SK-N-MC (cell line): ENCODE measurements at regions not wholly inside any gene's neighbourhood (a gene's known extent, or its start where the extent isn't known, plus 50 kb on each side); places are given as distances from the start of the nearest gene placed in this dataset.

Experiments used
- DNase-seq: peaks from one replicate; pipeline ENCODE4 v3.0.0-alpha.2; 2011; ENCODE audit warnings: low read depth, low spot score
- H3K27ac ChIP-seq: fragments of 200-600 bp; sonication (generic); 2 replicates; pipeline ENCODE4 v1.5.1; 2016; ENCODE audit warnings: mixed run types
- H3K36me3 ChIP-seq: fragments of 200-600 bp; sonication (generic); 2 replicates; pipeline ENCODE4 v1.6.1; 2017; ENCODE audit warnings: antibody characterized with exemption, low read length, mixed read lengths; ENCODE audit not compliant: insufficient read depth
- H3K4me3 ChIP-seq: fragments of 200-600 bp; sonication (generic); 2 replicates; pipeline ENCODE4 v1.5.1; 2016
- H3K9ac ChIP-seq: fragments of 200-600 bp; sonication (generic); 2 replicates; pipeline ENCODE4 v1.8.0; 2017; ENCODE audit warnings: mixed run types, mixed read lengths; ENCODE audit not compliant: insufficient read length
- H3K9me3 ChIP-seq: fragments of 200-600 bp; sonication (generic); 2 replicates; pipeline ENCODE4 v1.6.1; 2017; ENCODE audit warnings: low read depth, mild to moderate bottlenecking, antibody characterized with exemption, low read length, moderate library complexity, mixed read lengths
- EZH2 ChIP-seq: fragments of 200-600 bp; sonication (generic); IDR thresholded peaks from one replicate; pipeline ENCODE4 v1.6.1; 2017; ENCODE audit warnings: antibody characterized with exemption
- FOXP2 ChIP-seq: optimal IDR thresholded peaks from 2 replicates; pipeline ENCODE3; 2011; ENCODE audit warnings: mild to moderate bottlenecking, moderate library complexity; ENCODE audit not compliant: insufficient read depth; ENCODE audit errors: extremely low read length, control extremely low read depth
- POLR2AphosphoS5 ChIP-seq: IDR thresholded peaks from 2 replicates; pipeline ENCODE4 v1.6.1; 2012; ENCODE audit warnings: mild to moderate bottlenecking, low read depth, low read length, borderline replicate concordance

- no peak for DNase-seq
- TF ChIP-seq EZH2 (no peak), POLR2AphosphoS5 (no peak), FOXP2 (no peak)
- Histone ChIP-seq H3K9me3 (no peaks in the 10 kb centered on the region), H3K4me3 (no peak overlapping the region), H3K27ac (no peak overlapping the region), H3K36me3 (no peaks in the 10 kb centered on the region), H3K9ac (no peak overlapping the region)
Measured at GRCh38 chr18:75828379-75828778, 400.9 kb upstream of the SMIM21 start.

- Histone ChIP-seq H3K27ac (no peak overlapping the region), H3K36me3 (no peaks in the 10 kb centered on the region), H3K4me3 (no peak overlapping the region), H3K9me3 (no peaks in the 10 kb centered on the region), H3K9ac (no peak overlapping the region)
- no peak for DNase-seq
- no peak for TF ChIP-seq FOXP2
Measured at GRCh38 chr18:75827751-75828287, 400.3 kb upstream of the SMIM21 start.

DNA sequence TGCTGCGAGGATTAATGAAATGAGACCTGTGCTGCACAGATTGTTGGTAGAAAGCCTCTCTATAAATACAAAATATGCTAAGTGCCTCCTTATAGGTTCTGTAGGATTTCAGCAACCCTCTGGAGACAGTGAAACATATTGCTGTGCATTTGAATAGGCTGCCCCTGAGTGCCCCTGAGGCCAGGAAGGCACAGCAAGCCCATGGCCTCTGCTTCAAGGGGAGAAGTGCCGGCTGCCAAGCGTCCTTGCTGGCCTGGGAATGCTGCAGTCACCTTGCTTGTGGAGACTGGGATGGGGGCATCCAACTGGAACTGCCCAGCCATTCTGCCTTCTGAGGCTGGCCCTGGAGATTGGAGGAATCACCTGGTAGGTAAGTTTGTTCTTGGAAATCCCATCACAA, 397.2 kb upstream of the SMIM21 start:
- no peak overlapping the region for H3K4me3 ChIP-seq
- no peak for TF ChIP-seq POLR2AphosphoS5
- TF ChIP-seq FOXP2, result no peak
- TF ChIP-seq EZH2, result no peak
- no peak overlapping the region for H3K27ac ChIP-seq
- DNase-seq, result no peak
- no peak overlapping the region for H3K9ac ChIP-seq
- H3K36me3 ChIP-seq, result no peaks in the 10 kb centered on the region
- H3K9me3 ChIP-seq, result no peaks in the 10 kb centered on the region

DNA sequence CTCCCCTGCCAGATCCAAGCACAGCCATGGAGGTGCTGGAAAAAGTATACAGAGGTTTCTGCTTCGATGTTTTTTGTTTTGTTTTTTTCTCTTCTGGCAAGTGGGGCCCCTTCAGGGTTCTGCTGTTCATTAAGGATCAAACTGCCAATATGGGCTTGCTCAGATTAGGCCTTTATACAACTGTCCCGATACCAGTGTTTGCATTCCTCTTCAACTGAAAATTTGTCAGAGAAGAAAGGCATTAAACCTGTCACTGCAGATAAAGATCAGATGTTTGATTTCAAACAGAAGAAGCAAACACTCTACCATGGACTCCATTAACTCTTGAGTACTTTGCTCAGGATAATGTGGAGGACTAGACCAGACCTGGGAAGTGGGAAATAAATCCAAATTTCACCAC, 396.0 kb upstream of the SMIM21 start:
- TF ChIP-seq POLR2AphosphoS5, result no peak
- no peak for TF ChIP-seq EZH2
- no peak for TF ChIP-seq FOXP2
- no peak overlapping the region for H3K27ac ChIP-seq
- H3K9ac ChIP-seq, result no peak overlapping the region
- no peak overlapping the region for H3K4me3 ChIP-seq
- no peaks in the 10 kb centered on the region for H3K9me3 ChIP-seq
- DNase-seq, result no peak
- no peaks in the 10 kb centered on the region for H3K36me3 ChIP-seq

- Histone ChIP-seq H3K9me3 (no peaks in the 10 kb centered on the region), H3K9ac (no peak overlapping the region), H3K27ac (no peak overlapping the region), H3K4me3 (no peak overlapping the region), H3K36me3 (no peaks in the 10 kb centered on the region)
- TF ChIP-seq EZH2, result no peak
- no peak for TF ChIP-seq FOXP2
- TF ChIP-seq POLR2AphosphoS5, result no peak
- no peak for DNase-seq
Measured at GRCh38 chr18:75818383-75818782, 390.9 kb upstream of the SMIM21 start.

DNA sequence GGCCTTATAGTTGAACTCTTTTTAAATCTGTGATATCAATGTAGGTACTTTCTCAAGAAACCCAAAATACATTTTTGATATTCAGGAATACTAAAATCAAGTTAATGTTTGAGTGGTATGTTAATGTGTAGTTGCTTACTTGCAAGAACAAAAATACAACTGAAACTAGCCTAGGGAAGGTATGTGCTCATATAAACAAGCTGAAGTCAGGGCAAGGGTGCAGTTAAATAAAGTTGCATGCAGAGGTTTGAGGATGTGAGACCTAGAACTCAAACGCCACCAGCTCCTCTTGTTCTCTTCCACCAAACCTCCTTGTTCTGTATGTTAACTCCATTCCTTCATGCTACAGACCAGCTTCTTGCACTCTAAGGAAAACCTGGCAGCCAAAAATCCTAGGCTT, 388.3 kb upstream of the SMIM21 start:
- TF ChIP-seq POLR2AphosphoS5 (no peak), FOXP2 (no peak), EZH2 (no peak)
- no peak overlapping the region for H3K27ac ChIP-seq
- no peak overlapping the region for H3K4me3 ChIP-seq
- no peaks in the 10 kb centered on the region for H3K36me3 ChIP-seq
- no peak overlapping the region for H3K9ac ChIP-seq
- no peaks in the 10 kb centered on the region for H3K9me3 ChIP-seq
- DNase-seq, result no peak

DNA sequence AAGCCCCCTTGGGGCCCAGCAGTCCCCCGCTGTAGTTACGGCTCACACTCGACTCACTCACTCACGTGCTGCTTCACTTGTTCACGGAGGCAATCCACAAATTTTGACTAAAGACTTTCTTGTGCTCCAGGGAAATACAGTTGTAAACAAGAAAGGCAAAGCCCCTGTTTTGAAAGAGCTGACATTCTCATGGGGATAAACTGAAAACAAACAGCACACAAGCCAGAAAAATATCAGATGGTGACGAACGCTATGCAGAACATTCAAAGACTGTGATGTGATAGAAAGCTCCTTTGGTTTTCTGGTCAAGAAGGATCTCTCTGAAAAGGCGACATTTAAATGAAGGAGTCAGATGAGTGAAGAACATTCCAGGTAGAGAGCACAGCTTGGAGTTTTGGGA, 385.3 kb upstream of the SMIM21 start:
- Histone ChIP-seq H3K4me3 (no peak overlapping the region), H3K9me3 (no peaks in the 10 kb centered on the region), H3K9ac (no peak overlapping the region), H3K36me3 (no peaks in the 10 kb centered on the region), H3K27ac (no peak overlapping the region)
- no peak for TF ChIP-seq FOXP2
- no peak for TF ChIP-seq EZH2
- TF ChIP-seq POLR2AphosphoS5, result no peak
- no peak for DNase-seq

- no peak for TF ChIP-seq POLR2AphosphoS5
- TF ChIP-seq EZH2, result no peak
- TF ChIP-seq FOXP2, result no peak
- Histone ChIP-seq H3K36me3 (no peaks in the 10 kb centered on the region), H3K9me3 (no peaks in the 10 kb centered on the region), H3K27ac (no peak overlapping the region), H3K9ac (no peak overlapping the region), H3K4me3 (no peak overlapping the region)
- no peak for DNase-seq
Measured at GRCh38 chr18:75810961-75811551, 383.6 kb upstream of the SMIM21 start.

GRCh38 chr18:75810516-75810915, 383.0 kb upstream of the SMIM21 start:
- Histone ChIP-seq H3K9ac (no peak overlapping the region), H3K9me3 (no peaks in the 10 kb centered on the region), H3K4me3 (no peak overlapping the region), H3K36me3 (no peaks in the 10 kb centered on the region), H3K27ac (no peak overlapping the region)
- DNase-seq, result no peak
- TF ChIP-seq EZH2, result no peak
- TF ChIP-seq POLR2AphosphoS5, result no peak
- no peak for TF ChIP-seq FOXP2
